ENCODE measurements at regions not wholly inside any gene's neighbourhood (a gene's known extent, or its start where the extent isn't known, plus 50 kb on each side); places are given as distances from the start of the nearest gene placed in this dataset.

DNA sequence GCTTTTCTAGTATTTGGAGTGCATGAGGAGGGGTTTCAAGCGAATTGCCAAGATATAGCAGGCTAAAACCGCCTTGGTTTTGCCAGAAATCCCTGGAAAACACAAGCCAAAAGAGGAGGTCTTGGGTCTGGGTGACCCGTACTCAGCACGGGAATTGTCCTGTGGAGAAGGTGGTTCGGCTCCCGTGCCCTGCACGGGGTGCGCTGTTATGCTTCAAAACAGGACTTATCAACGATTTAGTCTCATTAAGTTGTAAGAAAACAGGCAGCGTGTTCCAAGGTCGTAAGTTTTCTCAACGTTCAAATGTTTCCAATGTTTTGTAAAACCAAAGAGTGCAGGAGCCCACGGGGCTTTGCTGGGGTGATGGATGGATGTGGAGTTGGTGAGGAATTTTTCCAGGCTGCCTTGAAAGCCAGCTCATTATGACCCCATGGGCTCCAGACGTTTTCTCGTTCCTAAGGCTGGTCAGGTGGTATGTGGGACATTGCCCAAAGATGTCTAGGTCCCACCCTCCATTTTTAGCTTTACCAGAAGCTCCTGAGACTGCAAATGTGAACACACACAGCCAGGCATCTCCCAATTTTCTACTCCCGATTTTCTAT is 75.4 kb upstream of the CLDN14 start:
- no peak for DNase-seq

DNA sequence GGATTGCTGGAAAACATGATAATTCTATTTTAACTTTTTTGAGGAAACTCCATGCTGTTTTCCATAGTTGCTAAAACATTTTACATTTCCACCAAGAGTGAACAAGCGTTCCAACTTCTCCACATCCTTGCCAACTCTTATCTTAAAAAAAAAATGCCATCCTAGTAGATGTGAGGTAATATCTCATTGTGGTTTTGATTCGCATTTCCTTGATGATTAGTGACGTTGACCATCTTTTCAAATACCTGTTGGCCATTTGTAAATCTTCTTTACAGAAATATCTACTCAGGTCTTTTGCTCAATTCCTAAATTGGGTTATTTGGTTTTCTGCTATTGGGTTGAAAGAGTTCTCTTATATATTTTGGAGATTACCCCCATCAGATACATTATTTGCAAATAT is 77.4 kb upstream of the CLDN14 start:
- DNase-seq, result no peak

DNA sequence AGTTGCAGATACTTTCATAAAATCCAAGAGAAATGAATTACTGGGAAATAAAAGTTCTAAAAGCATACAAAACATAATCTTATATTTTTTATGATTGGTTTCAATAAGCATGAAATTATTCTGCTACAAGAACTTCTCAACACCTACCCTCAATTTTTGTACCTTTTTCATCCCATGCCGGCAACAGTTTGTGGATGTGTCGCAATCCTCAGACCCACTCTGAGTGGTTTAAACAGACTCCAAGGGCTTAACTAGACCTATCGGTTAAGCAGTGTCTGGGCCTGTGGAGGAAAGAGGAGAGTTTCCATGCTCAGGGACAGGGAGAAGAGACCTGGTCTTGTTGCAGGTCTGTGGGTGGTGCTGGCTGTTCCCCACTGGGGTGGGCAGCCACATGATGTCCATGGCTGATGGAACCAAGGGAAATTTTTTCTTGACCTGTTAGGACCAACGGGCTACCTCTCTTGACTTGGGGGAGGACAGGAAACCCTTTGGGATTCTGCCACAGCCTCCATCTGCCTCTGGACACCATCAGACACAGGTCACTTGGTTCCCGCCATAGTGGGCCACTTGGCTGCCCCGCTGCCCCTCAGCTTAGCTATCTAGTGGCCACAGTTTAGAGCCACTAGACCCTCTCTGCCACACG is 81.1 kb upstream of the CLDN14 start:
- DNase-seq, result no peak

DNA sequence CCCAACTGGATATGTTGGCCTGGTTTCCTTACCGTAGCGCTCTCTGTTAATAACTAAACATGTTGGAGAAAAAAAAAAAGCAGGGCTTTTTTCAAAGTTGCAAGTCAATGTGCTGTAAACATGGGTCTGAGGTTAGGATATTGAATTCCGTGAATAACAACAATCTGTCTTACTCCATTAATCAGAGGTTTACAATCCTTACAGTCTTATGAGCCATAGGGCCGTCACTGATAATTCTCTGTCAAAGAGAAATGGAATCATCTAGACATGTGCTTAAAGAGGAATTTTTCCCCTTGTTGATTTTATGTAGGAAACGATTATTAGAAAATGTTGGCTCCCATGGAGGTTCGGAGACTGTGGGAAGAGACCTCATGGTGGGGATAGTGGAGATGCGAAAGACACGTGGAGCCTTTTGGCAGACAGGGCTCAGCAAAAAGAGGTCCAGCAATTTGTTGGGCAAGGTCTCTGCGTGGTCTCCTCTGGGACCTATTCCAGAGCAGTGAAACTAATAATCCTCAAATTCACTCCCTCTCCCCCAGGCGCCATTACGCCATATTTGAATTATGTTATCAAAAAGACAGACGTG is 83.5 kb upstream of the CLDN14 start:
- DNase-seq, result no peak

DNA sequence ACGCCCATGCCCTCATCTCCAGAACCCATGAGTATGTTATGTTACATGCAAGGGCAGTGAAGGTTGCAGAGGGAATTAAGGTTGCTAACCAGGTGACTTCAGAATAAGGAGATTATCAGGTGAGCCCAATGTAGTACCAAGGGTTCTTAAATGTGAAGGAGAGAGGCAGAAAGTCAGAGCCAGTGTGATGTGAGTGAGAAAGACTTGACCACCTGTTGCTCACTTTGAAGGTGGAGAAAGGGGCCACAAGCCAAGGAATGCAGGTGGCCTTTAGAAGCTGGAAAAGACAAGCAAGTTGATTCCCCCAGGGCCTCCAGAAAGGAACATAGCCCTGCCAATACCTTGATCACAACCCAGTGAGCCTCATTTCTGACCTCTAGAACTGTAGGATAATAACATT is 84.7 kb upstream of the CLDN14 start:
- DNase-seq, result no peak

DNA sequence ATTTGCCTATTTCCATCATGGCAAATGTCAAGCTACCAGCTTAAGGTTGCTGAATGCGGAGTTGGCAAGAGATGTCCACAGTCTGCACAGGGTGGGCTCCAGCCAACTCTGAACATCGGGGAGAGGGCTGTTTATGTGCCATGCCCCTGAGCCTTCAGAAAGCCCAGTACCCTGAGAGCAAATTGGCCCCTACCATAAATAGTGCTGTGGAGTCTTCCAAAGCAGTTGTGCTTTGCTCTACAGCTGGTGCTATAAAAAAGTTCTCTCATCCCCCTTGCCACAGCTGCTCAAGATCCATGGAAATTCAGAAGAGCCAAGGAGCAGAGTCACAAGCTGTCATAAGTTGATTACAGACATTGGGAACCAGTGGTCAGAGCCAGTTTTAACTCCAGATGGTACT is 85.6 kb upstream of the CLDN14 start:
- DNase-seq, result no peak

DNA sequence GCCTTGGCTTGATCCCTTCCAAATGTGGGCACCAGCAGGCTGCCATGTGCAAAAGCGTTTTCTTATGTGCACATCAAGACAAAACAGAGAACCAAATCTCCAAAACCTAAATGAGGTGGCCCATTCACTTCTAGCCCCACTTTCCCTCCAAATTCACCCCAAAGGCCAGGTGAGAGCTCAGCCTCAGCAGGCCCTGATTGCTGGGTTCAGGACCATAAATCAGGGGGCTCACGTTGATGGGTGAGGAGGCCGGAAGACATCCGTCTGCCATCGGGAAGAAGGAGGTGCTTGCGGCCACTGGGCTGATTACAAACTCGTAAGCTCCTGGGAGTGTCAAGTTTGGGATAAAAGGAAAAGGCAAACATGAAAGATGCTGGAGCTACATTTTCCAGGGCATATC is 86.7 kb upstream of the CLDN14 start:
- DNase-seq, result no peak

DNA sequence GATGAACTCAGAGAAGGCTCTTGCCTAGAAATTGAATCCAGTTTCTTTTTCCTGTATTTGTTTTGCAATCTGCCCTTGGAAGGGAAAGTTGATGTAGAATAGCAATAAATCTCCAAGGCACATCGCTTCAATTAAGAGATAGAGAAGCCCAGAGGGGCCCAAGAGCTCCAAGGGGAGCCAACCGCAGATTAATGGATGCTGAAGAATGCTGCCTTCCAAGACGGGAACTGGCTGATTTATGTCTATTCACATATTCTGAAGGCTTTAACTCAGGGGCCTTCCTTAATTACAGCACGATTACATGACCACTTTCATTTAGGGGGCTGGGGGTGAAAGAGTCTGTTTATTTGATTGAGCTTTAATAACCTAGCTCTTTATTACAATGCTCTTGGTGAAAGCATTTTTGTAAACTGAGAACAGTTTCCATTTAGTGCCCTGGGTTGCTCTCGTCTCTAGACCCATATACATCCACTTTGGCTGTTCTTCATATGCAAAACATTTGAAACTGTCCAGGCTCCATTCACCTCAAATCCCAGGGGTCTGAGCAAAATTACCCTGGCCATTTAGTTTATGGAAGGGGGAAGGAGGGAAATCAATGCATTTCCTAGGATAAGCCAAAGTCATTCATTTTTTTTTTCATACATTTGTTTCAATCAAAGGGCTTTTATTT is 87.4 kb upstream of the CLDN14 start:
- no peak for DNase-seq

DNA sequence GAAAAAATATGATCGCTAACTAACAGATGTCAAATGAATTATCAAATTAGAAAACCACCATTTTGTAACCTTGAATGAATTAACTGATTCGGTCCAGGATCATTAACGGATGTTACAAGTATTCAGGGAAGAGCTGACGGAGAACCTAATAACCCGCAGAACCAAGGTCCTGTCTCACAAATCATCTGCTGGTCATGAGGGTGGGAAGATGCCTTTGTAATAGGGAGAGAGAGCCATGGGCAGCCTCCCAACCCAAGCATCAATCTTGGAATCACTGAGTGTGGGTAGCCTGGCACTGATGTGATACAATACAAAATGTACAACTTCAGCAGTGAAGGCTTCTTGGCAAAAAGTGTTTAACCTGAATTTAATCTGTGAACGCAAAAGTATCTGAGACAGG is 89.6 kb upstream of the CLDN14 start:
- no peak for DNase-seq

DNA sequence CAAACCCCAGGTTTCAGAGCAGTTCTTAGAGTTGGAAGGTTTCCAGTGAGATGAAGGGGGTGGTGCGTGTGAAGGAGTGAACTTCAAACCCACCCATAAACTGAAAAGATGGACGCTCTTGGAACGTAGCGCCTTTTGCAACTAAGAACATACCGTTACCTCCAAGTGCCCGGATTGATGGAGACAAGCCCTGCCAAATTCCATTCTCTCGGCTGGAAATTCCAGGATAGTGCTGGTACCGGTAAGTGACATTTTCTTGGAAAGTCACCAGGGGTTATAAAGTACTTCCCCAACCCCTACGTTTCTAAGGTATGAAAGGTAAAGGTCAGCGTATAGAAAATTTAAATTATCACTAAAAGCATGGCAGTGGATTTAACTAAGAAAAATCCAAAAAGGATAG is 91.6 kb upstream of the CLDN14 start:
- DNase-seq, result no peak

DNA sequence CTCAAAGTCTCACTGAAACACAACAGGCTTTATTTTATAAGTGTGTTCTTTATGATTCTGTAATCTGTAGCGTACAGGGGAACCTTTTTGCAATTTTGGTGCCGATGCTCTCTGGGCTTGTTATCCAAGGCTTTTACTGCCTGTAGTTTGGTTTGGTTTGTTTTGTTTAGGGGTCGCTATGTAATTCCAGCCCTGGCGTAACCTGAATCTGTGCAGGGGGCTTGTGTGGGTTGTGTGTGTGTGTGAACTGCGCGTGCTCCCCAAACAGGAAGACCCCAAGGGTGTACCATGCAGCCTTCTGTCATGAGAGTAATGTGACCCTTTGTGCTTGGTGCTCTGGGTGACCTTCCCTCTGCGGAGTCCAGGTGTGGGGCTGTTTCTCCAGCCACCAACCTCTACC is 92.1 kb upstream of the CLDN14 start:
- DNase-seq, result no peak

DNA sequence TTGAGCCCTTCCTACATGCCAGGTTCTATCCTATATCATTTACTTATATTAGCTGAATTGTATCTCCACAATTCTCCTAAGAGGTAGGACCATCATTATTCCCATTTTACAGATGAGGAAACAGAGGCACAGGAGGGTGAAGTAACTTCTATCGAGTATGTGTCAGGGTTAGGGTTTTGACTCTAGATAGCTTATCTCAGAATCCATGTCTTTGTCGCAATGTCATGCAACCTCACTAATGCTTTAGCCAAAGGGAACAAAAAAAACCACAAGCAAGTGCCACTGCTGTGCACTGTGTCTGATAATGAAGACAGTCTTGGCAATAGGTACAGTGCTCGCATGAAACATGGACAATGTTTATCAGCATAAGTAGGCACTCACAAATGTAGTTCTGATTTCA is 95.4 kb upstream of the CLDN14 start:
- no peak for DNase-seq

DNA sequence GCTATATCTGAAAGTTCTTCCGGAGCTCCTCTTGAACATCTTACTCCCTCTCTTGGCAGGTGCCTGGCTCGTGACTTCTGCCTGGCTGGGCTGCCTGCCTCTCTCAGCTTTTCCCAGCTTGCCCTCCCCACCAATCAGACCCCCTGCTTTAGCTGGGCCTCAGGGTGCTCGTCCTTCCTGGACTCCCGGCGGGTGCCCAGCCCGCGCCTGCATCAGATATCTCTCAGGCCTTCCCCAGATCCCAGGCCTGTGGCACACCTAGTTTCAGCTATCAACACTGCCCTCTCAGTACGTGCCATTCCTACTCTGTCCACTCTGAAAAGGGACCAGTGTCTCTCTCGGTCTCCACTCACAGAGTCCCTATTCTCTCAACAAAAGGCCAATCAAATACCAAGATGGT is 96.5 kb upstream of the CLDN14 start:
- no peak for DNase-seq

DNA sequence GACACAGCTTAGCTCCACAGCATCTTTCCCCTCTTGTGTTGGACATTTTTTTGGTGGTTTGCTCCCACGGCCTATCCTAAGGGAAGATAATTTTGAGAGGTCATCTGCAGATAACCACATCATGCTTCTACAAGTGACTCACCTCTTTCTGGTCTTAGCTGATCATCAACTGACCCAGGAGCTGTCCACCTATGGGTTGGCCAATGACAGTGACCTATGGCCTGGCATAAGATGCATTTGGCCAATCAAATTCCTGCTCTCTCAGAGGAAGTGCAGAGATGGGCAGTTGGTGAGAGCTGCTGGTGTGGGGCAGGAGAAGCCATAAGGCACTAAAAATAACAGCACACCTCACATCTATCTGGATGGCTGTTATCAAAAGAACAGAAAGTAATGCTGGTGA is 100.0 kb upstream of the CLDN14 start:
- no peak for DNase-seq

DNA sequence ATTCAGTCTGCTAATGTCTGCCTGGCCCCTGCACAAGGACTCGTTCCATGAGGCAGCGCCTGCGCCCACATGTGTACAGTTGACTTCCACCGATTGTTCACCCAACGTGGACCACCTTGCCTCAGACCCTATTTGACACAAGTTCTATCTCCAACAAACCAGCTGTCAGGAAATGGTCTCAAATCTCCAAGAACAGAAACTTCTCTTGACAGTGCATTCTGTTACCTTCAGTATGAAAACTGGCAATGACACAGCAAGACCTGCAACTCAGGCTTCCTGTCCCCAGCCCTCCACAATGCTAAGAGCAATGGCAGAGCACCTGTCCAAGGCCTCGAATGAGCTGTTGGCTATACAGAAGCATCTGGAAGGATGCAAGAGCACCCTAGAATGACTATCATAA is 102.3 kb upstream of the CLDN14 start:
- DNase-seq, result no peak

DNA sequence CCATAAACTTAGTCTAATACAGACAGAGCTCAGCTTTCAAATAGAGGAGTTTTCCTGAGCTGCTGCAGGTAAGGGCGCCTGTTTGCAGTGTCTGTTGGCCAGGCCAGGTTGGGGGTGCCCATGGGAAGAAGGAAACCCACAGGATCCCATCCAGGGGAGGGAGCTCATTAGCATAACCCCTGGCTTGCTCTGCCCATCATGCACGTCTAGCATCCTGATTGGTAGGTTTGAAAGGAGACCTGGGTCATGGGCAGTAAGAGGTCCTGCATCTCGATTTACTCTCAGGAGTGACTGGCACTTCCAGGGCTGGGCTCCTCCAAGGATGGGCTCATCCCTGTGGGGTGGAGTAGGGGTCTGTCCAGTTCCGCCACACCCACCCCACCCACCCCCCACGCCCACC is 103.7 kb upstream of the CLDN14 start:
- no peak for DNase-seq

DNA sequence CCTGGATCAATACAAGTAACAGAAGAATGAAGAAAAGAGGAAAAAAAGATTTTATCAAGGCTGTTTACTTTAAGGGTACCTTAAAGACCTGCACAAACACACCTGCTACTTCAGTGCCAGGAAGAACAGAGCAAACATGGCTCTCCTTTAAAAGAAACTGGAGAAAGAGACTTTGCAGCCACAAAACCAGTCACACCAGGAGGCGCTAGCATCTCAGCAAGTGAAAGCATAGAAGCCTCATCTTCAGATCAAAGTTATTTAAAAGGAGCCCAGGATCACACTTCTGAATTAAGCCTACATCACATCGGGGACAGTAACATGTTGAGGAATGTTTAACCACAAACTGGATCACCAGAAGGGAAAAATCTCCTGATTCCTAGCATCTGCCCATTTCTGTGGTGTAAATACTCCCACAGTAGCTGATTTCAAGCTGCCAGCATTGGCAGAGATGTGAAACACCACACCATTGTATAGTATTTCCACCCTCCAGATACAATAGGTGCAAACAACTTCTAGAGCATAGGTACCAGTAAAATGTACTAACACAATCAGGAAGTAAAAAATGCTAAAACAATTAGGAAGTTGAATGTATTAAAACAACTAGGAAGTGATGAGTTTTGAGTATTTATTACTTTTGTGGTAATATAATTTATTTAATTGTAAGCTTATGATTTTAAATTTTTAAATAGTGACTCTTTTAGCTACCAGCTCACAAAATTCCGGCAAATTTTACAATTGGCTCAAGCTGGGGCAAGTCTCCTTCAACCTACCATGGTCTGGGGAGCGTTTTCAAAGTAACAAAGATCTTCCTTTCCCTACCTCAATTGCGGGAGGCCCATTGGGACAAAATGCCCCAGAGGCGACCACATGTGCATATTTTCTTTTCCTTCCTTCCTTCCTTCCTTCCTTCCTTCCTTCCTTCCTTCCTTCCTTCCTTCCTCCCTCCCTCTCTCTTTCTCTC is 105.3 kb upstream of the CLDN14 start:
- DNase-seq, result no peak

DNA sequence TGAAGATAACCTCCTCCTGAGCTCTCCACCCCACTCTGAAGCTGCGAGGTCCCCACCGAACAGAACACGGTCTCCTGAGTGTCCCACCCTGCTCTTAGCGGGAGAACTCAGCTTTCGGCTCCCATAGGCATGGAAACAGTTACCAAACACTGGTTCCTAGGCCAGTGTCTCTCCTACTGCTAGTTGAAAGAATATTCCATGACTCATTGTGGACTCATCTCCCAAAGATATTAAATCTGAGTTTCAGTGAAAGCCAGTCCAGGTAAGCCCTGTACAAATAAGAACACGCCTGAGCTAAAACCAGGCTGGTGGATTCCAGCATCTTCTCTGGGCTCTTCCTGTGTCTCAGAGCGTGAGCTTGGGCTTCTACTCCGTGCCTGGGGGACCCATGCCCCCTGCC is 107.5 kb upstream of the CLDN14 start:
- no peak for DNase-seq

DNA sequence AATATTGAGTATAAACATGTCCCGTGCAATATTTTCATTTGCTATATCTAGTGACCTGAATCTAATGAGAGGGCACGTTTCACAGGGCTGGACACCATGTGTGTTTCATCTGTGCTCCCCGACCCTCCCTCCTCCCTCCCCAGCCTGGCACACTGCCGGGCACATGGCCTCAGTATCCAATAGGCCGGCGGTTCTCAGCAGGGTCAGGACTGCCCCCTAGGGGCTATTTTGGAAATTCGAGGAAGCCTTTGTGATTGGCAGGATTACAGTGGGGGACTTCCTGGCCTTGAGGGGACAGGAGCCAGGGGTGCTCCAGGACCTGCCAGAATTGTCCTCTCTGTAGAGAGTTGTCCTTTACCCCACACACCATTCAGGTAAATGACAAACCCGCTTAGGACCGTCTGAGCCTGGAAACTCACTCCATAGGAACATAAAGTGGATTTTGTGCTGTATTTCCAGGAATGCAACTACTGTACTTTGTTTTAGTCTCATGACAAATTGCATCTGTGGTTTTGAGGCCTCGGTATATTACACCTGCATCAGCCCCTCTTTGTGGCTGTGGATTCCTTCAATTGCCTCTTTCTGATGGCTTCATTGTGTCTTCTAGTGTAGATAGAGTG is 109.5 kb upstream of the SIM2 start:
- DNase-seq, result no peak

DNA sequence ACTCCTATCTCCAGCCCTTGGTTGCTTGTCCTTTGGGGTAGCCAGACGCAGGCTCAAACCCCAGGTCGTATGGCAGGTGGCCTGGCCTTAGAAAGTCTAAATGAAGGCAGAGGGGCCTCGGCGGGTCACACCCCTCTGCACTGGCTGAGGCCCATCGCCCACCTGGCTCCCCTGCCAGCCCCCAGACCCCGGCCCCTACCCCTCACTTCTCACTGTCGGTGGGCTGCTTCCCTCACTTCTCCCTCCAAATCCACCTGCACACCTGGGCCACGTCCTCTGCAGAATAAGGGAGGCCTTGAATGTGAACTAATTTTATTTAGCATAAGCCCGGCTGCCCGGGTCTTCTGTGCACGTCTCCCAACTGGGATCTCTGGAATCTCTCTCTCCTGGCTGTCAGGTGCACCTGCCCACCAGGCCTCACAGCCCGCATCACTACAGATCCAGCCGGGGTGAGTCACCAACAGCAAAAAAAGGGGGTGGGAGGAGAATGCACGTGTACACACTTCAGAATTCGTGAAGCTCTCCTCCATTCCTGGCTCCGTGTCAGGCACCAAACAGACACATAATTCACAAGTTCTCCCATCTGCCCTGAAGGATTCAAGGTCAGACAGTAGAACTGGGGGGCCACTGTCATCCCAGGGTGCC is 107.5 kb upstream of the SIM2 start:
- no peak for DNase-seq

DNA sequence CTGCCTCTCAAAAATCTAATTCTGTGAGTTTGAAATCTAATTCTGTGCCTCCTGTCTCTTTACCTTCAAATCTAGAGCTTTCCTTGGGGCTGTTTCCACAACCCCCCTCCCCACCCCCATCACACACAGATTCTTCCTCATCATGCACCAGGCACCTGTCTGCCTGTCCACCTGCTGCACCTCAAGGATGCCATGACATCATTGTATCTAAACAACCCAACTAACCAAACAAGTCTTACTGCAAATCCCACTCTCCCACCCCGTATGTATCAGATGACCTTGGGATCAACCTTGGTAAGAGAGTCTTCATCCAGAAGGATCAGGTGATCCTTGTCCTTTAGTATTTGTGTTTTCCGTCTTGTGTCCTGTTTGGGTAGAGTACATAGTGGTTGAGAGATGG is 102.7 kb upstream of the SIM2 start:
- DNase-seq, result no peak

DNA sequence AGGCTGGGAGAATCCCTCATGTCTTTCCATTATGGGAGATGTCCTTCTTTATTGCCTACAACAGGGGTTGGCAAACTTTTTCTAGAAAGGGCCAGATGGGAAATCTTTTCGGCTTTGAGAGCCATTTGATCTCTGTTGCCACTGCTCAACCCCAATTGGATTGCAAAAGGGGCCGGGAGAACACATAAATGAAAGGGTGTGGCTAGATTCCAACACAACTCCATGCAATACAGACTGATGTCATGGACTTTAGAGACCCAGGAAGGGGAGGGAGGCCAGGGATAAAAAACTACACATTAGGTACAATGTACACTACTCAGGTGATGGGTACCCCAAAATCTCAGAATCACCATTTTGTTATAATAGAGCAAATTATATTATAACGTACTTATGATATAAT is 97.6 kb upstream of the SIM2 start:
- DNase-seq, result no peak

All from activated effector memory CD4-positive, alpha-beta T cell treated with anti-CD3 and anti-CD28 coated beads, Interleukin-2, amount 50 U/mL, for 16 hours (primary cell).